Tibial nerve (tissue), 4 donors: ENCODE measurements at regions not wholly inside any gene's neighbourhood (a gene's known extent, or its start where the extent isn't known, plus 50 kb on each side); places are given as distances from the start of the nearest gene placed in this dataset.

ENCODE experiments used
- CTCF ChIP-seq, 5 experiments: fragments of 200-600 bp in 3 of 5; fragments of 450-650 bp in 2 of 5; sonication (generic) in 3 of 5; IDR thresholded peaks; one replicate each; pipeline ENCODE4 v1.5.1; 2016 to 2019; ENCODE audit warnings: antibody characterized with exemption in 5 of 5, mild to moderate bottlenecking in 3 of 5, moderate library complexity in 2 of 5
- EP300 ChIP-seq, 2 donors: sonication (generic); formaldehyde crosslinking; IDR thresholded peaks; one replicate each; pipeline ENCODE4 v1.6.1; 2017; ENCODE audit warnings: antibody characterized with exemption in 2 of 2, mild to moderate bottlenecking in 1 of 2
- POLR2A ChIP-seq, 2 donors: fragments of 450-650 bp; IDR thresholded peaks; one replicate each; pipeline ENCODE4 v1.6.1; 2017; ENCODE audit warnings: antibody characterized with exemption in 2 of 2, mild to moderate bottlenecking in 2 of 2, moderate library complexity in 2 of 2

GRCh38 chr21:32101277-32101676, 177.6 kb downstream of the MIS18A start:
- TF ChIP-seq CTCF (IDR thresholded peaks at IDR 0.05): no peak
- TF ChIP-seq POLR2A (IDR thresholded peaks at IDR 0.05): no peak
- no peak for TF ChIP-seq EP300 (IDR thresholded peaks at IDR 0.05)
